ENCODE measurements at regions not wholly inside any gene's neighbourhood (a gene's known extent, or its start where the extent isn't known, plus 50 kb on each side); places are given as distances from the start of the nearest gene placed in this dataset.

DNA sequence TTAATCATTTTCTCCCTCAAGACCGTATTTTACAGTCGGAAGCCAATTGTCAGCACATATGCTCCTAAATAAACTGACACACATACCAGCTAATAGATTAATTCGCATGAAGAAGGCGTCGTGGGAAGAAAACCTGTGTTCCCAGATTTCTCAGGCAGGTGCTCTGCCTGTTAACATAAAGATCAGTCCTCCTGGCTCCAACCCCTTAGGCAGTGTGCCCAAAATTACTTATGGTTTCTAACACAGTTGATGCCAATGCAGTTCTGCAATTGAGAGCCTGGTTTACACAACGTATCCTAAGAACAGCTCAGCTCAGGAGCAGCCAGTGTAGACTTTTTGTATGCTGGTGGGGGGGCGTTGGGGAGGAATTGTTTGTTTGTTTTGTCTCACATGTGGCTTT lies 208.3 kb downstream of the ENC1 start:
- no peak for DNase-seq (ENCODE audit: low read depth)
- no peak overlapping the region for H3K4me3 ChIP-seq (ENCODE audit: low read length)
- H3K9ac ChIP-seq (ENCODE audit: low read length), result no peak overlapping the region
- H3K4me1 ChIP-seq (ENCODE audit: control insufficient read depth, insufficient read depth, low read length), result no peaks in the 10 kb centered on the region
- no peaks in the 10 kb centered on the region for H3K27me3 ChIP-seq (replicated peaks; ENCODE audit: control insufficient read depth, insufficient read depth, low read length)
- no peaks in the 10 kb centered on the region for H3K9me3 ChIP-seq (ENCODE audit: control insufficient read depth, low read length)
- H3K36me3 ChIP-seq (ENCODE audit: control insufficient read depth, insufficient read depth, low read length, severe bottlenecking), result no peaks in the 10 kb centered on the region

DNA sequence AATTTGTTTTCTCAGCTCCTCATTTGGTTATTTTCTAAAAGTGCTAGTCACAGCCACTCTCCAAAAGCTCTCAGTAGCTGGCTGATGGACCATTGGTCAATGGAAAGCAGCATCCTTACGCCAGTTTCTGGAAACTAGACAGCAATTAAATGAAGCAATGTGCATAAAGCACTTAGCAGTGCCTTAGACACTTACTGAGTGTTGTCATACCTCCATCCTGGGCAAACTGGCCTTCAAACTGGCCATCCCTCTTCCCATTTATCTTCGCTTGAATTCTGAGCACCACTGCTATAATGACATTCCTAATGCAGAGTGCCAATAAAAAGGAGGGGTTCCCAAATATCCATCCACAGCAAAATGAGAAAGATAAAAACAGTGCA lies 209.2 kb downstream of the ENC1 start:
- DNase-seq (ENCODE audit: low read depth), result no peak

GRCh38 chr5:74430631-74431289 lies 209.8 kb downstream of the ENC1 start:
- DNase-seq (ENCODE audit: low read depth), result no peak
- Histone ChIP-seq H3K9me3 (ENCODE audit: control insufficient read depth, low read length) (no peaks in the 10 kb centered on the region), H3K9ac (ENCODE audit: low read length) (no peak overlapping the region), H3K27me3 (replicated peaks; ENCODE audit: control insufficient read depth, insufficient read depth, low read length) (no peaks in the 10 kb centered on the region), H3K4me3 (ENCODE audit: low read length) (no peak overlapping the region), H3K4me1 (ENCODE audit: control insufficient read depth, insufficient read depth, low read length) (peaks cover 4% of the 10 kb centered on the region), H3K36me3 (ENCODE audit: control insufficient read depth, insufficient read depth, low read length, severe bottlenecking) (no peaks in the 10 kb centered on the region)

More for the DNA sequence above, 209.2 kb downstream of the ENC1 start:
- peaks cover 3% of the 10 kb centered on the region for H3K4me1 ChIP-seq (ENCODE audit: control insufficient read depth, insufficient read depth, low read length)
- H3K9ac ChIP-seq (ENCODE audit: low read length), result no peak overlapping the region
- no peaks in the 10 kb centered on the region for H3K27me3 ChIP-seq (replicated peaks; ENCODE audit: control insufficient read depth, insufficient read depth, low read length)
- no peaks in the 10 kb centered on the region for H3K36me3 ChIP-seq (ENCODE audit: control insufficient read depth, insufficient read depth, low read length, severe bottlenecking)
- no peaks in the 10 kb centered on the region for H3K9me3 ChIP-seq (ENCODE audit: control insufficient read depth, low read length)
- no peak overlapping the region for H3K4me3 ChIP-seq (ENCODE audit: low read length)

DNA sequence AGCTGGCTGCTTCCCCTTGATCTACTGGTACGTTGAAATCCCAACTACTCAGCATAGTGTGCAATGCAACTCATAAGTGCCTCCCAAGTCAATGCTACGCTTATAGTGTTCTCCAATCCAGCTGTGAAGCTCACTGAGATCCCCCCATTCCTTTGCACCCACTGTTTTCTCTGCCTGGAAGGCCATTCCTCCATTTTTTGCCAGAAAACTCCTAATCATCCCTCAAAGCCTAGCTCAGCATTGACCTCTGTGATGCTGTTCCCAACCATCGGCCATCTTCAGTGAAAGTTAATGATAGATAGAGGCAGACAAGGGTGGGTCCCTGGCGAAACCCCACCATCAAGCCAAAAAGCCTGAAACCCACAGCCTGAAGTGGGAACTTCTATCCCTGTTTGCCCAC lies 211.0 kb downstream of the ENC1 start:
- Histone ChIP-seq H3K27me3 (replicated peaks; ENCODE audit: control insufficient read depth, insufficient read depth, low read length) (no peaks in the 10 kb centered on the region), H3K4me3 (ENCODE audit: low read length) (no peak overlapping the region), H3K9ac (ENCODE audit: low read length) (no peak overlapping the region), H3K36me3 (ENCODE audit: control insufficient read depth, insufficient read depth, low read length, severe bottlenecking) (no peaks in the 10 kb centered on the region), H3K4me1 (ENCODE audit: control insufficient read depth, insufficient read depth, low read length) (peaks cover 15% of the 10 kb centered on the region), H3K9me3 (ENCODE audit: control insufficient read depth, low read length) (no peaks in the 10 kb centered on the region)
- no peak for DNase-seq (ENCODE audit: low read depth)

DNA sequence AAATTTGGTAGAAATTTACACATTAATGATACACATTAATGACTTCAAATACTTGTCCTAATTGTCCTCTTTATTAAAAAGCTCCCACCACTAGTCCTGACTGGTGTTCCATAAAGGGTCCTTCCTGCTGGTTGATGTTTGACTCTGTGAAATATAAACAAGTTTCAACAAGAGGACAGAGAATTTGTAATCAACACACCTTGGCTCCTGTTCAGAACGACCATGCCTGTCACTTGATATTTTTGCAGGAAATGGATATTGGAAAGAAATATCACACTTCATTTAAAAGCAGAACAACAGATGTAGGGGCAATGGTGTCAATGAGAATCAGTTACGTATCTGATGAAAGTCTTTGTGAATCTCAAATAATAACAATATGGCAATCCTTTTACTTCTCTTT lies 211.7 kb downstream of the ENC1 start:
- Histone ChIP-seq H3K9ac (ENCODE audit: low read length) (no peak overlapping the region), H3K4me3 (ENCODE audit: low read length) (no peak overlapping the region), H3K27me3 (replicated peaks; ENCODE audit: control insufficient read depth, insufficient read depth, low read length) (no peaks in the 10 kb centered on the region), H3K36me3 (ENCODE audit: control insufficient read depth, insufficient read depth, low read length, severe bottlenecking) (no peaks in the 10 kb centered on the region), H3K9me3 (ENCODE audit: control insufficient read depth, low read length) (no peaks in the 10 kb centered on the region), H3K4me1 (ENCODE audit: control insufficient read depth, insufficient read depth, low read length) (peaks cover 20% of the 10 kb centered on the region)
- no peak for DNase-seq (ENCODE audit: low read depth)

DNA sequence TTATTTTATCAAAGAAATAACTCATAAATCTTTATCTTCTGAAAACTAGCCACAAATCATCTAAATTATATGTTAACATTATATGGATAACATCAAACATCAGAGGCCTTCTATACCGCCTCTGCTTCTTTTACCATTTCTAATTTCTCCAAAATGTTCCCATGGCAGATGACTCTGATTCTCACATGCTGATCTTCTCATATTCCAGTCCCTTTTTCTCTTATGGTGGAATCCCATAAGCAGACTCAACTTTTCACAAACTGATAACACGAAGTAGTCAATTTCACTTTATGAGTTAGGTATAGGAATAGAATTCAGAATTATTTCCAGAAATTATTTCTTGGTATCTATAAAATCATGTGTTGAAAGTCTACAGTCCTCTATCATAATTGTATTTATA lies 212.3 kb downstream of the ENC1 start:
- Histone ChIP-seq H3K4me1 (ENCODE audit: control insufficient read depth, insufficient read depth, low read length) (peaks cover 20% of the 10 kb centered on the region), H3K4me3 (ENCODE audit: low read length) (no peak overlapping the region), H3K27me3 (replicated peaks; ENCODE audit: control insufficient read depth, insufficient read depth, low read length) (no peaks in the 10 kb centered on the region), H3K9me3 (ENCODE audit: control insufficient read depth, low read length) (no peaks in the 10 kb centered on the region), H3K9ac (ENCODE audit: low read length) (no peak overlapping the region), H3K36me3 (ENCODE audit: control insufficient read depth, insufficient read depth, low read length, severe bottlenecking) (no peaks in the 10 kb centered on the region)
- DNase-seq (ENCODE audit: low read depth), result no peak

DNA sequence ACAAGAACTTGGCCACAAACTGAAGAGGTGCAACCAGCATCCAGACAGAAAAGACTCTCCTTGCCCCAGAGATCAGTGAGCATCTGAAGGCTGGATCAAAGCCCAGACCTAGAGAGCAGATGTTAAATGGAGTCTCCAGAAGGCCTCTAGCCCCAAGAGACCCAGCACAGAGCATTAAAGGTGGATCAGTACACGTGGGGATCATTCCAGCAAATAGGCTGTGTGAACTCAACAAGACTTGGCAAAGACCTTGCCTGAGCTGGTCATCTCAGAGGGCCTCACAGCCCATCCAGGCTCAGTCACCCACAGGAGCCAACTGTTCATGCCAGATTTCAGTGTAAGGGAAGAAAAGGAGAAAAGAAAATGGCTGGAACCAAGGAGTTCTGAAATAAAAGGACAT lies 214.0 kb downstream of the ENC1 start:
- DNase-seq (ENCODE audit: low read depth), result no peak
- peaks cover 26% of the 10 kb centered on the region for H3K4me1 ChIP-seq (ENCODE audit: control insufficient read depth, insufficient read depth, low read length)
- no peaks in the 10 kb centered on the region for H3K9me3 ChIP-seq (ENCODE audit: control insufficient read depth, low read length)
- no peak overlapping the region for H3K4me3 ChIP-seq (ENCODE audit: low read length)
- no peaks in the 10 kb centered on the region for H3K36me3 ChIP-seq (ENCODE audit: control insufficient read depth, insufficient read depth, low read length, severe bottlenecking)
- H3K9ac ChIP-seq (ENCODE audit: low read length), result no peak overlapping the region
- no peaks in the 10 kb centered on the region for H3K27me3 ChIP-seq (replicated peaks; ENCODE audit: control insufficient read depth, insufficient read depth, low read length)

DNA sequence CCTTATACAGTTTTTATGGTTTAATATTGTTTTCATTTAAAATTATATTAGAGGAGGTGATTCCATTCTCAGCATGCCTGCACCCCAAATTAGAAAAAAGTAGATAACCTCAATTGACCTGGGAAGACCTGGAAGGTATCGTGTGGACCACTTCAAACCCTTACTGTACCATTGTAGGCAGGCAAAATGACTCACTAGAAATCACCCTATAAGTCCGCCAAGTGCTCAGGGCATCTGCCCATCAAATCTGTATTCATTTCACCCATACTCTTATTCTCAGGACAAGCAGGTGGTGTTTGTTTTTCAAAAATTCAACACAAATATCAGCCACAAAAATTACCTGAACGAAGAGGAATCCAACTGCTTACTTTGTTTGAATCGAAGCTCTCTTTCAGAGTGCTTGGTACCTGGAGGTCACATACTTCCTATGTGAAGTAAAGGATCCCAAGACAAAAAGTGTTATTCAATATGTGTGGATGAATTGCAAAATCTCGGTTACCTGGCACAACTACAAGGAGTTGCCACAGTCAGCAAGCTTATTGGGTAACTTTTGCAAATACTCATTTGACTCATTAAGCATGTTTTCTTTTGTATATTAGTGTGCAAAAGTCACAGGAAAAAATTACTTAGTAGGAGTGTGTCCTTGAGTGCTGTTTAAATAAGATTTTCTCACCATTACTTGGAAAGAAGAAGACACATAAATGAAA lies 216.2 kb downstream of the ENC1 start:
- no peaks in the 10 kb centered on the region for H3K9me3 ChIP-seq (ENCODE audit: control insufficient read depth, low read length)
- no peak overlapping the region for H3K4me3 ChIP-seq (ENCODE audit: low read length)
- H3K36me3 ChIP-seq (ENCODE audit: control insufficient read depth, insufficient read depth, low read length, severe bottlenecking), result no peaks in the 10 kb centered on the region
- no peak overlapping the region for H3K9ac ChIP-seq (ENCODE audit: low read length)
- no peaks in the 10 kb centered on the region for H3K27me3 ChIP-seq (replicated peaks; ENCODE audit: control insufficient read depth, insufficient read depth, low read length)
- DNase-seq (ENCODE audit: low read depth), result peak; percentile 43
- H3K4me1 ChIP-seq (ENCODE audit: control insufficient read depth, insufficient read depth, low read length), result peaks cover 33% of the 10 kb centered on the region

- H3K9me3 ChIP-seq (ENCODE audit: control insufficient read depth, low read length), result no peaks in the 10 kb centered on the region
- no peak for DNase-seq (ENCODE audit: low read depth)
- H3K4me1 ChIP-seq (ENCODE audit: control insufficient read depth, insufficient read depth, low read length), result peaks cover 33% of the 10 kb centered on the region
- H3K27me3 ChIP-seq (replicated peaks; ENCODE audit: control insufficient read depth, insufficient read depth, low read length), result no peaks in the 10 kb centered on the region
- no peak overlapping the region for H3K4me3 ChIP-seq (ENCODE audit: low read length)
- no peaks in the 10 kb centered on the region for H3K36me3 ChIP-seq (ENCODE audit: control insufficient read depth, insufficient read depth, low read length, severe bottlenecking)
- no peak overlapping the region for H3K9ac ChIP-seq (ENCODE audit: low read length)
These were observed 217.1 kb downstream of the ENC1 start for GRCh38 chr5:74423383-74423782.

DNA sequence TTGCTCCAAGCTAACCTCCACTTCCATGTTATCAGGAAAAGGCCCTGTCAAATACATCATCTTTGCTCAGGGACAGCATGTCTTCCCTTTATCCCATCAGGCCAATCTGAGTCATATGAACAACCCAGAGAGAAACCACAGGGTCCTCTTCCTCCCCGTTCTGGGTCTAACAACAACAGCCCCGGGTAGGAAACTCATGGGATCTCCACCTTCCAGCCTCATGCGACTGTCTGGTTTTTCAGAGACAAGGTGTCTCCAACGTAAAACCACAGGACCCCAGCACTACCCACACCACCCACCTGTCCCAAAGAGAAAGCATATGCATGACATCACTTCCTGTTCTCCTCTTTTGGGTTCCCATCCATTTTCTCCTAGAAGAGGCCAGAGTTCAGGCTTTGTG lies 217.9 kb downstream of the ENC1 start:
- Histone ChIP-seq H3K27me3 (replicated peaks; ENCODE audit: control insufficient read depth, insufficient read depth, low read length) (no peaks in the 10 kb centered on the region), H3K4me3 (ENCODE audit: low read length) (no peak overlapping the region), H3K4me1 (ENCODE audit: control insufficient read depth, insufficient read depth, low read length) (peaks cover 33% of the 10 kb centered on the region), H3K36me3 (ENCODE audit: control insufficient read depth, insufficient read depth, low read length, severe bottlenecking) (no peaks in the 10 kb centered on the region), H3K9me3 (ENCODE audit: control insufficient read depth, low read length) (no peaks in the 10 kb centered on the region), H3K9ac (ENCODE audit: low read length) (no peak overlapping the region)
- DNase-seq (ENCODE audit: low read depth), result no peak

DNA sequence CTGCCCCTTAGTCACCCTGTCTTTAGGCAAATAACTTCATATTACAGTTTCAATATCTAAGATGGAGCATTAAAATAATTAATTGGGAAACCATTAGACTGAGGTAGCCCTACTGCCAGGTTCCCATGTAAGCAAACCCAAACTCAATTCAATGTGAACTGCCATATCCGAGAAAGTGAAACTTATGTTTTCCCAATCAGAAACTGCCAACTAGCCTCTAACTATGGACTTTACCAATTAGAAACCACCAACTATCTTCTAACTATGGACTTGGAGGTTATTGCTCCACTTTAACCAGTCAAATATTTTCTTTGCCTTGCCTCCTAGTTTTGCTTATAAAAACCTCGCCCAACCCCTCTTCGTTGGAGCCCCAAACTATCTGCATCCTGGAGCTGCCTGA lies 218.5 kb downstream of the ENC1 start:
- Histone ChIP-seq H3K27me3 (replicated peaks; ENCODE audit: control insufficient read depth, insufficient read depth, low read length) (no peaks in the 10 kb centered on the region), H3K4me1 (ENCODE audit: control insufficient read depth, insufficient read depth, low read length) (peaks cover 33% of the 10 kb centered on the region), H3K4me3 (ENCODE audit: low read length) (no peak overlapping the region), H3K9me3 (ENCODE audit: control insufficient read depth, low read length) (no peaks in the 10 kb centered on the region), H3K36me3 (ENCODE audit: control insufficient read depth, insufficient read depth, low read length, severe bottlenecking) (no peaks in the 10 kb centered on the region), H3K9ac (ENCODE audit: low read length) (no peak overlapping the region)
- no peak for DNase-seq (ENCODE audit: low read depth)

DNA sequence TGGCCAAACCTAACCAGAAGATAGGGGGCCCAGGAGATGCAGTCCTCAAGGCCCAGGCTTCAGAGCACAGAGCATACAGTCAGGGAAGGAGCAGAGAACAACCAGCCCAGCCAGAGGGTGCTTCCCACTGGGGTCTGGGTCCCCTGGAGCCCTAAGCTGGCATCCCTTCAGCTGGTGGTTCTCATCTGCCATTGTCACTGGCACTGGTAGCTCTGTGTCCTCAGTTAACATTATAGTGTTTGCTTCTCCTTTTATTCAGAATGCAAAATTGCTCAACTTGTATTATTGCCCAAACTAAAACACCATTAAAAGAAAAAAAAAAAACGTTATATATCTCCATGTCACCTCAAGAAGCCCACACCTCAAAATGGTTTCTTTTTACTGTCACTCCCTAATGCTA lies 219.2 kb downstream of the ENC1 start:
- H3K9ac ChIP-seq (ENCODE audit: low read length), result no peak overlapping the region
- H3K27me3 ChIP-seq (replicated peaks; ENCODE audit: control insufficient read depth, insufficient read depth, low read length), result no peaks in the 10 kb centered on the region
- H3K4me1 ChIP-seq (ENCODE audit: control insufficient read depth, insufficient read depth, low read length), result peaks cover 30% of the 10 kb centered on the region
- no peaks in the 10 kb centered on the region for H3K9me3 ChIP-seq (ENCODE audit: control insufficient read depth, low read length)
- no peak for DNase-seq (ENCODE audit: low read depth)
- no peaks in the 10 kb centered on the region for H3K36me3 ChIP-seq (ENCODE audit: control insufficient read depth, insufficient read depth, low read length, severe bottlenecking)
- no peak overlapping the region for H3K4me3 ChIP-seq (ENCODE audit: low read length)

Measured in adipocyte (in vitro differentiated cells).